ENCODE measurements at regions not wholly inside any gene's neighbourhood (a gene's known extent, or its start where the extent isn't known, plus 50 kb on each side); places are given as distances from the start of the nearest gene placed in this dataset.

DNA sequence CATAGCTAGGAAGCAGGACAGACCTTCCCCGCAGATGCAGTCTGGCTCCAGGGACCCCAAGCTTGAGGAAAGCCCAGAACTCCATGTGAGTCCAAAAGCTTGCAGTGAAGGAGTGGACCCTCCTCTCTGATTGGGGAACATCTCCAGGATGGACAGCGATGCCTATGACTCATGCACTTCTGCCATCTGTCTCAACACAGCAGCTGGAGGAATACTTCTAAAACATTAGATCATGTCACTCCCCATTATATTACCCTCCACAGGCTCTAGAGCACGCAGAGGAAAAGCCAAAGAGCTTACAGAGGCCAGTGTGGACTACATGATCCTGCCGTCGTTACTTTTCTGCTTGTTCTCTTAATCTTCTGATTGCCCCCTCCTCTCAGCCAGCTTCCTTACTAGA lies 605.7 kb downstream of the INSC start:
- Histone ChIP-seq H3F3A (ENCODE audit: low read depth) (no peaks in the 10 kb centered on the region), H3K4me2 (ENCODE audit: low read depth, low read length, poor library complexity, severe bottlenecking) (no peak overlapping the region), H3K4me3 (ENCODE audit: low read length, poor library complexity, severe bottlenecking) (no peak overlapping the region), H4K20me1 (ENCODE audit: insufficient read depth, low read length, poor library complexity, severe bottlenecking) (no peaks in the 10 kb centered on the region), H2AFZ (ENCODE audit: low read length) (no peak overlapping the region), H3K9ac (ENCODE audit: low read depth, low read length, poor library complexity, severe bottlenecking) (no peak overlapping the region), H3K27me3 (ENCODE audit: insufficient read depth, low read length, poor library complexity, severe bottlenecking) (no peaks in the 10 kb centered on the region), H3K79me2 (ENCODE audit: insufficient read depth, low read length) (no peaks in the 10 kb centered on the region), H3K9me2 (replicated peaks; ENCODE audit: low read depth, low read length) (no peaks in the 10 kb centered on the region), H3K9me3 (ENCODE audit: insufficient read depth, low read depth, low read length) (no peaks in the 10 kb centered on the region), H3K36me3 (ENCODE audit: insufficient read depth, low read length) (no peaks in the 10 kb centered on the region), H3K4me1 (ENCODE audit: insufficient read depth, low read length, poor library complexity, severe bottlenecking) (no peaks in the 10 kb centered on the region)
- no peak for TF ChIP-seq EZH2phosphoT487 (IDR thresholded peaks at IDR 0.05; ENCODE audit: borderline replicate concordance)
- TF ChIP-seq, protein P1, sequence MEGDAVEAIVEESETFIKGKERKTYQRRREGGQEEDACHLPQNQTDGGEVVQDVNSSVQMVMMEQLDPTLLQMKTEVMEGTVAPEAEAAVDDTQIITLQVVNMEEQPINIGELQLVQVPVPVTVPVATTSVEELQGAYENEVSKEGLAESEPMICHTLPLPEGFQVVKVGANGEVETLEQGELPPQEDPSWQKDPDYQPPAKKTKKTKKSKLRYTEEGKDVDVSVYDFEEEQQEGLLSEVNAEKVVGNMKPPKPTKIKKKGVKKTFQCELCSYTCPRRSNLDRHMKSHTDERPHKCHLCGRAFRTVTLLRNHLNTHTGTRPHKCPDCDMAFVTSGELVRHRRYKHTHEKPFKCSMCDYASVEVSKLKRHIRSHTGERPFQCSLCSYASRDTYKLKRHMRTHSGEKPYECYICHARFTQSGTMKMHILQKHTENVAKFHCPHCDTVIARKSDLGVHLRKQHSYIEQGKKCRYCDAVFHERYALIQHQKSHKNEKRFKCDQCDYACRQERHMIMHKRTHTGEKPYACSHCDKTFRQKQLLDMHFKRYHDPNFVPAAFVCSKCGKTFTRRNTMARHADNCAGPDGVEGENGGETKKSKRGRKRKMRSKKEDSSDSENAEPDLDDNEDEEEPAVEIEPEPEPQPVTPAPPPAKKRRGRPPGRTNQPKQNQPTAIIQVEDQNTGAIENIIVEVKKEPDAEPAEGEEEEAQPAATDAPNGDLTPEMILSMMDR (conservative IDR thresholded peaks at IDR 0.05; ENCODE audit: low read length): no peak

DNA sequence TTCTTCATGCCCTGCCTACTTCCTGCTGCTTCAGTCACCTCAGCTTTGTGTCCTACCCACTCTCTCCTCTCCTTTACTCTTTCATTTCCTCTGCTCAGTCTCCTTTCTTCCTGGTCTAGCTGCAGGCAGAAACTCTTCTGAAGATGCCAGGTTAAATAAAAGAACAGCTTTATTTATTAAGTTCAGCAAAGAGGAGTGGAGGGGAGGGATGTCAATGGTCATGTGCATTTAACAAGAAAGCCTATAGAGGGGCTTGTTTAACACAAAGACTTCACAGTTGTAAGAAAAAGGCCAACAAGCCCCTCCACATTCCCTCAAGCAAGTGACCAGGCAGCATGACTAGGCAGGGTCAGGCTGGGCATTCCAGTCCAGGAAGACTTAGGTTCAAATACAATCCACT lies 609.2 kb downstream of the INSC start:
- Histone ChIP-seq H3K9me2 (replicated peaks; ENCODE audit: low read depth, low read length) (no peaks in the 10 kb centered on the region), H3K4me3 (ENCODE audit: low read length, poor library complexity, severe bottlenecking) (no peak overlapping the region), H3K4me2 (ENCODE audit: low read depth, low read length, poor library complexity, severe bottlenecking) (no peak overlapping the region), H3K79me2 (ENCODE audit: insufficient read depth, low read length) (no peaks in the 10 kb centered on the region), H3K4me1 (ENCODE audit: insufficient read depth, low read length, poor library complexity, severe bottlenecking) (no peaks in the 10 kb centered on the region), H3K27me3 (ENCODE audit: insufficient read depth, low read length, poor library complexity, severe bottlenecking) (no peaks in the 10 kb centered on the region), H3F3A (ENCODE audit: low read depth) (no peaks in the 10 kb centered on the region), H4K20me1 (ENCODE audit: insufficient read depth, low read length, poor library complexity, severe bottlenecking) (no peaks in the 10 kb centered on the region), H3K9ac (ENCODE audit: low read depth, low read length, poor library complexity, severe bottlenecking) (no peak overlapping the region), H2AFZ (ENCODE audit: low read length) (no peak overlapping the region), H3K36me3 (ENCODE audit: insufficient read depth, low read length) (no peaks in the 10 kb centered on the region), H3K9me3 (ENCODE audit: insufficient read depth, low read depth, low read length) (no peaks in the 10 kb centered on the region)
- no peak for TF ChIP-seq EZH2phosphoT487 (IDR thresholded peaks at IDR 0.05; ENCODE audit: borderline replicate concordance)
- TF ChIP-seq, protein P1 (conservative IDR thresholded peaks at IDR 0.05; ENCODE audit: low read length): no peak

DNA sequence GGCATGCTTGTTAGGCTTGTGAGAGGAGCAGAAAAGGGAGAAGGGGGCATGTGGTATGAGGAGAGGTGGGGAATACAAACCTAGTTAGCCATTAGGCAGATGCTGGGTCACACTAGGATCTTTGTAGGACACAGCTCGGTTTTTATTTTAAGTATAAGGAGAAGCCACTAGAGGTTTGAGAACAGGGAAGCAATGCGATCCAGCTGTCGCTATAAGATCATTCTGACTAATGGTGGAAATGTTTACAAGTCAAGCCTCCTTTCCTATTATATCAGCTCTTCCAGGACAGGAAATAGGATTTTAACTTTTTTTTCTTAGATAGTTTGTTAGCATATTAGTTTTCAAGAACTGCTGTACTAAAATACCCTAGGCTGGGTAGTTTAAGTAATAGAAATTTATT lies 609.9 kb downstream of the INSC start:
- Histone ChIP-seq H3K4me1 (ENCODE audit: insufficient read depth, low read length, poor library complexity, severe bottlenecking) (no peaks in the 10 kb centered on the region), H3K9me2 (replicated peaks; ENCODE audit: low read depth, low read length) (no peaks in the 10 kb centered on the region), H3K79me2 (ENCODE audit: insufficient read depth, low read length) (no peaks in the 10 kb centered on the region), H3F3A (ENCODE audit: low read depth) (no peaks in the 10 kb centered on the region), H3K4me2 (ENCODE audit: low read depth, low read length, poor library complexity, severe bottlenecking) (no peak overlapping the region), H3K36me3 (ENCODE audit: insufficient read depth, low read length) (no peaks in the 10 kb centered on the region), H3K27me3 (ENCODE audit: insufficient read depth, low read length, poor library complexity, severe bottlenecking) (no peaks in the 10 kb centered on the region), H3K4me3 (ENCODE audit: low read length, poor library complexity, severe bottlenecking) (no peak overlapping the region), H4K20me1 (ENCODE audit: insufficient read depth, low read length, poor library complexity, severe bottlenecking) (no peaks in the 10 kb centered on the region), H3K9ac (ENCODE audit: low read depth, low read length, poor library complexity, severe bottlenecking) (no peak overlapping the region), H2AFZ (ENCODE audit: low read length) (no peak overlapping the region), H3K9me3 (ENCODE audit: insufficient read depth, low read depth, low read length) (no peaks in the 10 kb centered on the region)
- TF ChIP-seq EZH2phosphoT487 (IDR thresholded peaks at IDR 0.05; ENCODE audit: borderline replicate concordance): no peak
- TF ChIP-seq, protein P1 (conservative IDR thresholded peaks at IDR 0.05; ENCODE audit: low read length): no peak
